HG02678 (cell line): ENCODE measurements at regions not wholly inside any gene's neighbourhood (a gene's known extent, or its start where the extent isn't known, plus 50 kb on each side); places are given as distances from the start of the nearest gene placed in this dataset.
"Not testable (repeated sequence)": the region's sequence is repeated elsewhere in the genome, so short reads cannot be mapped to it uniquely, and the experiment has no call there.

Source experiments
- ATAC-seq: cut with Tn5 transposase; IDR thresholded peaks from one replicate; pipeline ENCODE4 v1.9.1; 2021; ENCODE audit warnings: mild to moderate bottlenecking, moderate library complexity; ENCODE audit not compliant: unreplicated experiment

DNA sequence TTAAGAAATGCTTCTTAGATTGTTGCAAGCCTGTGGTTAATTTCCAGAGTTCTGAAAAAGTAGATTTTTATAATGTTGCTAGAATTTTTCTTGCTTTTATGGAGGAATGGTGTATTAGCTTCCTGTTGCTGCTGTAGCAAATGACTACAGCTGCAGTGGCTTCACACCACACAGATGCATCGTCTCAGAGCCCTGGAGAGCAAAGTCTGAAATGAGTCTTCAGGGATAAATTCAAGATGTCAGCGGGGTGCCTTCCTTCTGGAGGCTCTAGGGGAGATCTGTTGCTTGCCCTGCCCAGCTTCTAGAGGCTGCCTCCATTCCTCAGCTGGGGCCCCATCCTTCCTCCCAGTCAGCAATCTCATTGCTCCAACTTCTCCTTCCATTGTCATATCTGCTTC, 187.8 kb downstream of the ZNF516 start:
- ATAC-seq = no peak

DNA sequence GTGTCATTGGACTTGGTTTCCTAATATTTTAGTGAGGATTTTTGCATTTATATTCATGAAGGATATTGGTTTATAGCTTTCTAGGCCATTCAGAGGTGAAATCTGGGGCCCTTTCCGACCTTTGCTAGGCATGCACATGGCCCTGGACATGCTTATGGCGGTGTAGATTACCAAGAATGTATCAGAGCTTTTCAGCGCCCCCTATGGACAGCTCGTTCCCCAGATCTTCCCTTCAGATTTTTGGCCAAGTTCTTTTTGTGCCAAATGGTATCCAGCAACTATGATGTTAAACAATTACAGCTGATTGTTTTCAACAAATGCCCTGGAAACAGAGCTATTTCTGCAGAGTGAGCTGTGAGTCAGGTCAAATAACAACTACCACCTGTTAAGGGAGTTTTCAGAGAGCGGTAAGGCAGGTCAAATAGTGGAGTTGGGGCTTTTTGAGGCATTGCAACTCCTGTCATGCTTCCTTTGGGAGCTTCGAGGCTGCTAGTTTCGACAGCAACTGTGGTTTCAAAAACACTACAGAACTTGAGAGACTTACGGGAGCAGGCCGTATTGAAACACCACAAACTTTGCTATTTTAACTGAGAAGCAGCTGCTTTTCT, 188.3 kb downstream of the ZNF516 start:
- no peak for ATAC-seq

- ATAC-seq = no peak
These were observed 209.2 kb downstream of the ZNF516 start for GRCh38 chr18:76285866-76286265.

GRCh38 chr18:76281565-76281964, 213.5 kb downstream of the ZNF516 start:
- no peak for ATAC-seq

- ATAC-seq = no peak
These were observed 217.2 kb downstream of the ZNF516 start for GRCh38 chr18:76277801-76278200.

- ATAC-seq = no peak
These were observed 219.2 kb downstream of the ZNF516 start for GRCh38 chr18:76275727-76276313.

- ATAC-seq = no peak
These were observed 220.4 kb downstream of the ZNF516 start for GRCh38 chr18:76274468-76275289.

GRCh38 chr18:76273956-76274355, 221.1 kb downstream of the ZNF516 start:
- no peak for ATAC-seq

GRCh38 chr18:76273036-76273545, 222.0 kb downstream of the ZNF516 start:
- ATAC-seq = no peak

- not testable (repeated sequence) for ATAC-seq
These were observed 227.6 kb downstream of the ZNF516 start for GRCh38 chr18:76267423-76267822.

GRCh38 chr18:76266236-76266991, 228.6 kb downstream of the ZNF516 start:
- no peak for ATAC-seq

GRCh38 chr18:76265497-76266235, 229.4 kb downstream of the ZNF516 start:
- no peak for ATAC-seq

GRCh38 chr18:76264876-76265250, 230.2 kb downstream of the ZNF516 start:
- ATAC-seq = no peak

DNA sequence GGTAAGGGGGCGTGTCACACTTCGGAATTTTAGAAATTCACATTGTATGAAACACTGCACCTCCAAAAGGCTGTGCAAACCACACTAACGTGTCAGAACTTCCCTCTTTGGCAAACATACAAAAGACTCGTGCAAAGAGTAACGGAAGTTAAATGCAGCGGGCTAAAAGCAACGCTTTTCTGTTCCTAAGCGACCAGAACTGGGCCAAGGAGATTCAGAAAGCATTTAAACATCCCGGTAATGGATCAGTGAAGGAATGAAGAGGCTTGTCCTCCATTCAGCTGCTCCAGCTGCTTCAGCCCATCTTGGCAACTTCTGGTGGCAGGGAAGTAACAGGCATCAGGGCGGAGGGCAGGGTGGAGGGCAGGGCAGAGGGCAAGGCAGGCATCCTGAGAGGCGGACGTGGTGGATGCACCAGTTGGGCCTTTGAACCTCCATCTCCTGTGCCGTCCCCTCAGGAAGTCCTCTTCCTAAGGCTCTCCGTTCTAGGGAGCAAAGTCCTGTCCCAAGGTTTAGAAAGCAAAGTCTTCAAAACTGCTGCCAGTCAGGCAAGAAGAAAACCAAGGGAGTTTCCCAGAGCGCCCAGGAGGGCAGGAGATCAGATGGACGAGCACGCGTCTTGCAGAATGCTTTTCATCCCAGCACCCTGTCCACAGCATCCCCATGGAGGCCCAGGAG, 230.7 kb downstream of the ZNF516 start:
- ATAC-seq = no peak

DNA sequence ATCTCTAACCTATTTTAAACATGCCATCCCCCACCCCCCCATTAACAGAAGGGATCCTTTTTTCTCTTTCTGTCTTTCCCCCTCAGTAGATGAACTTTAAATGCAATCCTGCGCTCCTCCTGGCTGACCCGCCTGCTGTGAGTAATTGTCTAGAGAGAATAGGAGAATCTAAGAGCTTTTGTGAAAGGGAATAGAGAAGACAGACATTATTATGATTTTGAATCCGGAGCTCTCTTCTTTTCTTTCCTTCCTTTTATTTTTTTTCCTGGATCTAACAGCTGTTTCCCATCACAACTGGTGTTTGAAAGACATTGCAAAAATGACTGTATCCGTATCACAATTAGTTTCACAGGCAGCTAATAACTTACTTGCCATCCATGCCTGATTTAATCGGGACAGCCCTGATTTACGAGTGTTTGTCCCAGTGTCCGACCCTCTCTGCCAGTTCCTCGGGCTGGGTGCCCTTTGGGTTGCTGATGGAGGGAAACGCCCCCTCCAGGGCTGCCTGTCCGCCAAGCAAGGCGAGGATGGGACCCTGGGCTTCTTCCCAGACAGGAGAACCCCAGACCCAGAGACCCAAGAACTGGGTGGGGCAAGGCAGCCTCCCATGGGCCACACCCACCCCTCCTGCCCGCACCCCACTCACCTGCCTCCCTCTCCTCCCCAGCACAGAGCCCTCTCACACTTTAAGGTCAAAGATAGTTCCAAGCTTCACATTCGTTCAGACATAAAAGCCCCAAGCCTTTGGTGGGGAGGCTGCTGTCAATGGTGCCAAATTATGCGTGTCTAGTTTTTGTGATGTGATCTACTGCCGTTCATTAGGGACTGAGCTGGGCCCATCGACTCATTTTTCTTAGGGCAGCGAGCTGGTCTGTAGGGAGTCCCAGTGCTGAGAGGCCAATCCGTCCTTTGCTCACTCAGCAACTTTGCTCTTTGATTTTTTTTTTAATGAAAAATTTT, 231.7 kb downstream of the ZNF516 start:
- no peak for ATAC-seq

- no peak for ATAC-seq
These were observed 234.0 kb downstream of the ZNF516 start for GRCh38 chr18:76260941-76261472.

GRCh38 chr18:76259711-76260110, 235.3 kb downstream of the ZNF516 start:
- ATAC-seq = no peak

- ATAC-seq = no peak
These were observed 235.9 kb downstream of the ZNF516 start for GRCh38 chr18:76259096-76259495.

GRCh38 chr18:76258209-76258608, 236.8 kb downstream of the ZNF516 start:
- no peak for ATAC-seq
